GM19463 (cell line): ENCODE measurements at regions not wholly inside any gene's neighbourhood (a gene's known extent, or its start where the extent isn't known, plus 50 kb on each side); places are given as distances from the start of the nearest gene placed in this dataset.

Experiments used
- ATAC-seq: cut with Tn5 transposase; IDR thresholded peaks from one replicate; pipeline ENCODE4 v1.9.1; 2021; ENCODE audit warnings: mild to moderate bottlenecking, moderate library complexity; ENCODE audit not compliant: unreplicated experiment

DNA sequence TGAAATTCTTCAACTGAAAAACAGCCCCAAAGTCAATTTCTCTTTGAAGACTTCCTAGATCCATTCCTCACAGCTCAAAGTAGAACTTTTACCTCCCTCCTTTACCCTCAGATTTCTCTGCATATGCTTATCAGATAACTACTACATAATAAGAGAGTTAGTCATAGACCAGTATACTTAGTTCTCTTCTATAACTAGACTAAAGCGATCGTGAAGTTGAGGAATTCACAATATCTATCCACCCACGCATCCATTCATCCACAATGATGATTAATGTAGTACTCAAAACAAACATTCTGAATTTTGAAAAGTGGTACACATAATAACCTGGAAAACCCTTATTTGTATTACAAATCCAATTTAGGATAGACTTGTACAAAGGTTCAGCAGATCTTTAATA is 800.9 kb upstream of the TENM4 start:
- no peak for ATAC-seq

GRCh38 chr11:80240245-80240644 is 799.4 kb upstream of the TENM4 start:
- ATAC-seq = no peak

DNA sequence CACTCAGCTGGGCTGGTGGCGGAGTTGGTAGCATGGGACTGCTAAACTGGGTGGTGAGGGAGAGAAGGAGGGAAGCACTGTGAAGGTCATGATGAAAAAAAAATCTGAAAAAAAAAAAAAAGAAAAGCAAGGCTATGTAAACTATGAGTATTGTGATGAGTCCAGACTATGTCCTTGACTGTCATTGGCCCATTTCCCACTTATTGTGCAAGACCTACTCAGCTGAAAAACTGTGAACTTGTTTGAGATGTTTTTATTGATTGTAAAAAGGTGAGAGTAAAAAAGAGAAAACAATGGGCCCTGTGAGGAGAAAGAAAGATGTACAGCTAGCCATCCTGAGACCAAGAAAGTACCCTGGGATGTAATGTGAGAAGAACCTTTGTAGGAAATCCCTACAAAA is 798.4 kb upstream of the TENM4 start:
- no peak for ATAC-seq

- no peak for ATAC-seq
Measured at GRCh38 chr11:80227915-80228314, 787.1 kb upstream of the TENM4 start.

DNA sequence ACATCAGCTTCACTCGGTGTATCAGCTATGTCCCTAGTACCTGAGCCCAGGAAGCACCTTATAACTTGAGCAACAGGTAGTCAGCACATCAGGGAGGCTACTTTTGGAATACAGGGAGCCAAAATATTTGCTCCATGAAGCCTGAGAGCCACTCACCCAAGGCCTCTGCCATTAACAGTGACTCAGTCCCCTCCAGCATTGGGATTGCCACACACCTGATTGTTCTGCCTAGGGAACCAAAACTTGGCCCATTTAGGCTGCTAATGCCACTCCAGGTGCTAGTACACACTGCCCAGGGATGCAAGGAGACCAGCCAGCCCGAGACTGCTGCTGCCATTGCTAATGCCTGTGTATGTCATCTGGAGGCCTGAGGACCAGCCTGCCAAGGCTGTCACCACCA is 773.6 kb upstream of the TENM4 start:
- no peak for ATAC-seq

GRCh38 chr11:80211673-80212072 is 770.8 kb upstream of the TENM4 start:
- no peak for ATAC-seq

GRCh38 chr11:80204021-80204420 is 763.2 kb upstream of the TENM4 start:
- no peak for ATAC-seq

GRCh38 chr11:80196932-80197554 is 756.2 kb upstream of the TENM4 start:
- ATAC-seq = no peak

- ATAC-seq = no peak
Measured at GRCh38 chr11:80196041-80196440, 755.2 kb upstream of the TENM4 start.

- ATAC-seq = no peak
Measured at GRCh38 chr11:80194625-80195024, 753.8 kb upstream of the TENM4 start.

DNA sequence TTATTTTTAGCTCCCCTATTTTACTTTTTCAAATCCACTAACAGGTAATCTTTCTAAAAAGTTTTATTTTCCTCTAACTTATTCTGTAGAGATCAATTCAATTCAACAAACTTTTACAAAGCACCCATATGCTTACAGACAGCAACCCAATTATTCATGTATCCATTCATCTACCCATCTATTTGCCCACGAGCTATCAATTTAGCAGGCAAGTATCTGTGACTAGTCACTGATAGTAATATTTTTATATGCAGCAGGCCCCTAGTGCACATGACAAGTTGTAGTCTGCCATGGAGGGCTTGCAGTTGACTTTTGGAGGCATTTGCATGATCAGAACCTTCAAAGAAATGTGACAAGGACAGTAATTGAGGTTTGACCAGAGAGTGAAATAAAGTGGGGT is 753.2 kb upstream of the TENM4 start:
- ATAC-seq = no peak

DNA sequence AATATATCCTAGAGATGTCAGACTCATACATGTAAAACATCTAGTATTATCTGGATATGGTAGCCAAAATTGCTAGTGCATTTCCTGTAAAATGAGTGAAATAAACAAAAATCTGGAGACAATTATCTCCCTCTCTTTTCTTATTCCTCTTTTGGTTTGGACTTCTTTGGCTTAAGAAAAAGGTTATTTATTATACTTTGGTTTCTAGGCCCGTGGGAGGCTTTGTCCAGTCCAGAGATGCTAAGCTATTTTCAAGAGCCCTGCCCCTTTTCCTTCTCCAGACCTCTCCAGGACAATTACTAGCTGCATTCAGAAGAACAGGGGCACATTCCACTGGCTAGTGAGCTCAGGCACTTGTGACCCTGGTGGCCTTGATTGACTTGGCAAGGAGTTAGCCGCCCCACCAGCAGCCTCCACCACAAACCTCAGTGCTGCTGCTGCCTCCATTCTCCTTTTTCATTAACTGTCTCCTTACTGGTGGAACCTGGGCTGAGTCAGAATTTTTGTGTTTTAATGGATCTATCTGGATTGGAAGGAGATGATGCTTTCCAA is 747.3 kb upstream of the TENM4 start:
- ATAC-seq = no peak

GRCh38 chr11:80186692-80187091 is 745.9 kb upstream of the TENM4 start:
- no peak for ATAC-seq

DNA sequence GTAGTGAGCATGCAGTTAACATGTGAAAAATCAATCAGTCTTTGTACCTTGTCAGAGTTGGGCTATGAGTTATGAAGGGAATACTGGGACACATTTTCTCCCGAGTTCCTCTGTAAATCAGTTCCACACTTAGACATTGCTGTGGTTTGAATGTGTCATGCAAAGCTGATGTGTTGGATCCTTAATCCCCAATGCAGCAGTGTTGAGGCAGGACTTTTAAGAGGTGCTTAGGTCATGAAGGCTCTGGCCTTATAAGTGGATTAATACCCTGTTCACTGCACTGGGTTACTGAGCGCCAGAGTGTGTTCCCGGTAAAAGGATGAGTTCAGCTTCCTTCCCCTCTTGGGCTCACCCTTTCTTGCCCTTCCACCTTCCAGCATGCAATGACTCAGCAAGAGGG is 742.1 kb upstream of the TENM4 start:
- no peak for ATAC-seq

- ATAC-seq = no peak
Measured at GRCh38 chr11:80173371-80174136, 732.7 kb upstream of the TENM4 start.

DNA sequence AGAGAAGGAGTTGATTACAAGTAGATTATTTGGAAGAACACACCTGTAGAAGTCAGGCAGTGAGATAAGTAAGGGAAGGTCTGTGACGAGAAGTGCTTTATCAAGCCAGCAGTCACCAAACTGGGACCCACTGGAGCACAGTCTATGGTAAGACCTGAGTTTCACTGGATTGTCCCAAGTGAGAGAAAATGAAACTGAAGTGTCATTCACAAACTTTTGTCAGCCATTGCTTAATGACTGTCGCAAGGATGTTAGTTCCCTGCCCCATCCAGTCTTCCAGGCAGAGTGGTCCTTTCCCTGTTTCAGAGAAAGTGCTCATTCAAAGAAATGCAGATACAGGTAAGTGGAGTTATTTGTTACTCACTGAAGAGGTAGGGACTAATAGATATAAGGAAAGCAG is 728.0 kb upstream of the TENM4 start:
- no peak for ATAC-seq

DNA sequence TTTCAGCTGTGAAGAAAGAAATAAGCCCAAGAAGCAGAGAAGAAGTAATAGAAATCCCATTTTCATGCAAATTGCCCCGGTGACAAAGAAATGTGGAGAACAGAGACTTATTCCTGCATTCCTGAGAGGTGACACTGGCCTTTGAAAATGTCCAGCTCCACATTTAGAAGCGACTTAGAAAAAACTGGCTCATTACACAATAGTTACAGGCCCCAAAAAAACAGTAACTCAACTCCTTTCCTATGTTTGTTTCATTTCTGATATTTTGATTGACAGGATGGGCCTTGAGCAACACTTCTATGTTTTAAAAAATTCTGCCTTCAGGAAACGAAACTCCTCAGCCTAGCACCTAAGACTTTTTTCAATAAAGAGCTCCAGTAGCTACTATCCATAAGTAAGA is 726.9 kb upstream of the TENM4 start:
- ATAC-seq = no peak

GRCh38 chr11:80165744-80166143 is 724.9 kb upstream of the TENM4 start:
- ATAC-seq = no peak

DNA sequence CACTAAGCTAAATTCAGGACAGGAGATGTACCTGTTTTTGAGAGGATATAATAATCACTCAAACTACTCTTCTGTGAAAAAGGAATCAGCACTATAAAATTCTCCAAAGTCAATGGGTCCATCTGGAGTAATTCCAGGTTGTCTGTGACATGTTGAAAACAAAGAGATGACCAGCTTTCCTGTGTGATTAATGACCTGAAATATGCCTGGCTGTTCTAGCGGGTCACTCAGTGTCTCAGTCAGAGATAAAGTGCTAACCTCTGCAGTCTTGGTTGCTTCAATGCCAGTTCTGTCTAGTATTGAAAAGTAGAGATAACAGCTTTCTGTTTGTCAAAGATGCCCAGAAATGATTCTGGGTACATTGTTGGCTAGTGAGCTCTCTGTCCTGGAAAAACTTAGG is 722.6 kb upstream of the TENM4 start:
- no peak for ATAC-seq

GRCh38 chr11:80163011-80163410 is 722.2 kb upstream of the TENM4 start:
- no peak for ATAC-seq

GRCh38 chr11:80162387-80162786 is 721.6 kb upstream of the TENM4 start:
- ATAC-seq = no peak

DNA sequence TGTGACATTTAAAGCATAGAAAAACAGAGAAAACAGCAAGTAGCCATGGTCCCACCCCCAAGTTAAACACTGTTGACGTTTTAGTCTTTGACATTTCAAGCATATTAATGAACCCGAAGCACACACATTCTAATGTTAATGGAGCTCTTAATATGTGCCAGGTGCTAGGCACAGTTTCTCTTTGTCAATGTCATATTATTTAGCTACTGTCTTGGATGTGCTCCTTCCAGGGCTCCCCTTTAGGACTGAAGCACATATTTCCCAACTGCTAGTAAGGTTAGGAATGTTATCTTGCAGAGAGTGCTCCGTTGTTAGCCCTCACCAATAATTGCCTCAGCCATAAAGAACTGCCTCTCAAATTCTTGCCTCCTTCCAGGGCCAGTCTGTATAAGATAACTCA is 716.6 kb upstream of the TENM4 start:
- ATAC-seq = no peak

- ATAC-seq = no peak
Measured at GRCh38 chr11:80156062-80156461, 715.2 kb upstream of the TENM4 start.
